ENCODE measurements at regions not wholly inside any gene's neighbourhood (a gene's known extent, or its start where the extent isn't known, plus 50 kb on each side); places are given as distances from the start of the nearest gene placed in this dataset.
A peak's percentile ranks its signal among the peaks of the same experiment; 100 is the strongest.
"Not testable (repeated sequence)": the region's sequence is repeated elsewhere in the genome, so short reads cannot be mapped to it uniquely, and the experiment has no call there.

- peak; percentile 37 to 48 for DNase-seq
These were observed 151.0 kb upstream of the SMLR1 start for GRCh38 chr6:130676077-130676772.

DNA sequence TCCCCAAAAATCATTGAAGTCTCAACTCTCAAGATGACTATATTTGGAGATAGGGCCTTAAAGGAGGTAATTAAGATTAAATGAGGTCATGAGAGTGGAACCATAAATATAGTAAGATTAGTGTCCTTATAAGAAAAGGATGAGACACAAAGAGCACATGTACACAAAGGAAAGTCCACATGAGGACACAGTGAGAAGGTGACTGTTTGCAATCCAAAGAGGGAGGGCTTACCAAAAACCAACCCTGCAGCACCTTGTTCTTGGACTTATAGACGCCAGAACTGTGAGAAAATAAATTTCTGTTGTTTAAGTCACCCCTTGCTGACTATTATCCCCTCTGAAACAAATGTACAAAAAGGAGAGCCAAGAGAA, 150.4 kb upstream of the SMLR1 start:
- DNase-seq = no peak

GRCh38 chr6:130677312-130677711, 149.9 kb upstream of the SMLR1 start:
- no peak for DNase-seq

GRCh38 chr6:130677766-130678165, 149.4 kb upstream of the SMLR1 start:
- no peak for DNase-seq

DNA sequence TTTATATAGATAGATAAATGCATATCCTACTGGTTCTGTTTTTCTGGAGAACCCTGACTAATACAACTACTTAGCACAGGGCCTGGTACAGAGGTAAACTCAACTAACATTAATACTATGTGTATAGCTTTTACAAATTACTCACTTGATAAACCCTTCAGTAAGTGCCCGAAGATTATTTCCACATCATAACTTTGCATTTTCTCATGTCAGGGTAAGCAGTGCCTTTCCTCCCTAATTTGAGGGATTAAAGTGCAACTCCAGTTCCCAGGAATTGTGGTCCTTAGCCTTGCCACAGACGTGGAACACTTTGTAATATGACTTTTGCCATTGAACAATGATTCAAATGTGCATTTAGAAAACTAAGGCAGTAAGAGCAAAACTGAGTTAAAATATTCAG, 147.5 kb upstream of the SMLR1 start:
- DNase-seq = no peak

GRCh38 chr6:130680116-130680515, 147.1 kb upstream of the SMLR1 start:
- DNase-seq = no peak

DNA sequence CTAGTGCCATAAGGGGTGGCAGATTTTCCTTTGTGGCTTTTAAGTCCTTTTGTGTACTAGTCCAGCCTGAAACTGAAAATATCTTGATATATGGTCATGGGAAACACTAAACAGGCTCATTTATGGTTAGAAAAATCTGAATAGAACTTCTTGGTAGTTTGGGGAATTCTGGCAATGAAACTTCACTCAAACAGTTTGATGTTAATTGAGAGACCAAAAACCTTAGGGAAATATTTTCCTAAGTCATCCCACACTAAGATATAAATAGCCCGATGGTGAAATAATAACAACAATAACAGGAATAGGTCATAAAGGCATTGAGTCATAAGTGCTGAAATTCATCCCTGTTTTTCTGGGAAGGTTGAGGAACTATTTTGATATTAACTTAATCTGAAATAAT, 146.2 kb upstream of the SMLR1 start:
- DNase-seq = no peak

GRCh38 chr6:130682066-130682465, 145.1 kb upstream of the SMLR1 start:
- DNase-seq = no peak

- DNase-seq = no peak
These were observed 143.3 kb upstream of the SMLR1 start for GRCh38 chr6:130683761-130684517.

DNA sequence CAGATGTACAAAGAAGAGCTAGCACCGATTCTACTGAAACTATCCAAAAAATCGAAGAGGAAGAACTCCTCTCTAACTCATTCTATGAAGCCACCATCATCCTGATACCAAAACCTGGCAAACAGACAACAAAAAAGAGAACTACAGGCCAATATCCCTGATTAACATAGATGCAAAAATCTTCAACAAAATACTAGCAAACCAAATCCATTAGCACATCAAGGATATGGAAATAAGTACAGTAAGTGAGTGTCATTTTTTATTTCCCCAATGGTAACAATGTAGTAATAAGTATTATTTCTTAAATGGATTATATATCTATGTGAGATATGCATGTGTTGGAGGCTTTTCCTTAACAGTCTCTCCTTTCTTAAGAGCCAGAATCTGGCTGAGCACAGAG, 134.5 kb upstream of the SMLR1 start:
- DNase-seq = no peak

GRCh38 chr6:130693944-130694343, 133.3 kb upstream of the SMLR1 start:
- no peak for DNase-seq

DNA sequence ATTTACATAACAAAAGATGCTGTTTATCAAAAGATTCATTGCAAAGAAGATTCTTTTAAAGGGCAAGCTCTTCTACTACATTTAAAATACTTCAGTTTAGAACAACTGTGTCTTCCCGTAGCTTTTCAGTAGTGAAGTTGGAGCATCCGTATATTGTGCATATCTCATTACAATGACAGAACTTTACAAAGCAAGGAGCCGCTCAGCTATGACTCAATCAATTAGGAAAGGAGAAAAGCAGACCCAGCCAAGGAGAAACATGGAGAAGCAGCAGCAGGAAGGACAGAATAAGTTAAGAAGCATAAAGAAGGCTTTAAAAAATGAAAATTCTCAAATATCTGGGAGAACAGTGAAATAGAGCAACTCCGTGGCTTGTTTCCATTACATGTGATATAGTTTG, 132.6 kb upstream of the SMLR1 start:
- no peak for DNase-seq

- DNase-seq = no peak
These were observed 130.4 kb upstream of the SMLR1 start for GRCh38 chr6:130696806-130697205.

DNA sequence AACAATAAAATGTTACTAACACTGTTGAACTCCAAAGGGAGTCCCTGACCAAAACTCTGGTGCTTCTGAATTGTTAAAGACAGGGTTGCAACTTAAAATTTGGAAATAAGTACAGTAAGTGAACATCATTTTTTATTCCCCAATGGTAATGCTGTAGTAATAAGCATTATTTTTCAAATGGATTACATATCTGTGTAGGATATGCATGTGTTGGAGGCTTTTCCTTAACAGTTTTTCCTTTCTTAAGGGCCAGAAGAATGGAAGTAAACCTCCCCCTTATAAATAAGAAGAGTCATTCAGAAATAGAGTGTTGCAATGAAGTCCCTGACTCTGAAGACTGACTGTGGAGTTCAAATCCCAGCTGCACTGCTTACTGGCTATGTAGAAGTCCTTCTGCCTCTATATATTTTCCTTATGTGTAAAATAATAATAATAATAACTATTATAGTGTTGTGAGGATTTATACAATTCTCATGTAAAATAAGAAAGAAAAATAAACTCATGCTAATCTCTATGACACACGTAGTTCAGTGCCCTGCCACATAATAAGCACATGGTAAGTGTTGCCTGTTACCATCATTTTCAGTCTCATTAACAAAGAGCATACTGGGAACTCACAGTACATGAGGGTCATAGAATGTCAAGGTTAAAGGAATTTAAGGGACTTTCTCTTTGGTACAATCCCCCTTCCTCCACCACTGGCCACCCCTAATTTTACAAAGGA, 129.8 kb upstream of the SMLR1 start:
- peak in 1 of 2 experiments; percentile 20 for DNase-seq

DNA sequence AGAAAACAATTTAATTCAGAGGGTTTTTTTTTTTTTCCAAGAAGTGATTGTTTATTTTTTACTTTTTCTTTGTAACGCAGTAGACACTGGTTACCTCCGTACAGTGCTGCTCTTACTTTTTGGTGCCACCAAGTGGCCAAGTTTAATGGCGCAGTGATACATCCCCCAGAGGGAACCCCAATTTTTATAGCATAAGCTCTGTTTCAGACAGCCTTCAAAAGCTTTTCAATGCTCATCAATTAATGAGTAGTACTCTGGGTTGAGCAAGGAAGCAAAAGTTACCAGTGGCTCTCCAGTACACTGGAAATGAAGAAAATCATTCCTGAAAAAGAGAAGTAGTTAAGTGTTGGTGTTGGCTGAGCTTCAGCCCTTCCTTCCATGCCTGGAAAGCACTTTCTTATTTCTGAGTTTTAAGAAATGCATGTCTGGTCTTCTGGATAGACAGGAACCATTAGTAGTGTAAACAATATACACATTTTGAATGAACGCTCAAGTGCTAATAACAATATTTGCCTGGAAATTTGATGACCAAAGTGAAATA, 129.1 kb upstream of the SMLR1 start:
- DNase-seq = peak; percentile 20 to 39

GRCh38 chr6:130699742-130700141, 127.5 kb upstream of the SMLR1 start:
- no peak for DNase-seq

- no peak for DNase-seq
These were observed 126.8 kb upstream of the SMLR1 start for GRCh38 chr6:130700397-130700796.

DNA sequence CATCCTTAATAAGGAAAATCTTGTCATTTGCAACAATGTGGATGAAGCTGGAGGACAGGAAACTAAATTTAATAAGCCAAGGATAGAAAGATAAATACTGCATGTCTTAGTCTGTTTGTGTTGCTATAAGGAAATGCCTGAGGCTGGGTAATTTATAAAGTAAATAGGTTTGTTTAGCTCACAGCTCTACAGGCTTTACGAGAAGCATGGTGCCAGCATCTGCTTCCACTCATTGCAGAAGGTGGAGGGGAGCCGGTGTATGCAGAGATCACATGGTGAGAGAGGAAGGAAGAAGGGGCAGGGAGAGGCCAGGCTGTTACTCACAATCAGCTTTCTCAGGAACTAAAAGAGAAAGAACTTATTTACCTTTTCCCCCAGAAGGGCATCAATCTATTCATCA, 118.9 kb upstream of the SMLR1 start:
- DNase-seq = no peak

DNA sequence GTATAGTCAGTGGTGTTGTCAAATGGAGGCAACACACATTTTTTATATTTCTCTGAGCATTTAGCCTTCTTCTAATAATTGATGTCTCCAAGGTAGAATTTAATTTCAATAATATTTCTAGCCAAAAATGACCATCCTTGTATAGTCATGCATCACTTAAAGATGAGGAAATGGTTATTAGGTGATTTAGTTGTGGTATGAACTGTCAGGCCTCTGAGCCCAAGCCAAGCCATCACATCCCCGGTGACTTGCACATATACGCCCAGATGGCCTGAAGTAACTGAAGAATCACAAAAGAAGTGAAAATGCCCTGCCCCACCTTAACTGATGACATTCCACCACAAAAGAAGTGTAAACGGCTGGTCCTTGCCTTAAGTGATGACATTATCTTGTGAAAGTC, 115.6 kb upstream of the SMLR1 start:
- not testable (repeated sequence) for DNase-seq

DNA sequence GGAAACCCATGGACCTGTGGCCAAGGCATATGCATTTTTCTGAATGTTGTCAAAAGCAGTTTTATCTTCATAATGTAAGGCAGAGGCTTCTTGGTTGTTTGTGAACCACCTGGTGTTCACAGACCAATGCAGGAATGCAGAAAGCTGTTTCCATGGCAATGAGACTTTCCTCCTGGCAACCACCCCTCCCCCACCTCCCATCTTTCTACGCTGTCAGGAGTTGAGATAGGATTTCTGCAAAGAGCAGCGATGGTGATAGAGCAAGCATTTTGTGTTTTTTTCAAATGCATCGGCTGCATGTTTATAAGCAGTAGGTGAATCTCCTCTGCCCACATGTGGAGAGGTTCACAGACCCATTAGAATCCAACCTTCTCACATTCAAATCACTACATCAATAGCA, 114.1 kb upstream of the SMLR1 start:
- no peak for DNase-seq

DNA sequence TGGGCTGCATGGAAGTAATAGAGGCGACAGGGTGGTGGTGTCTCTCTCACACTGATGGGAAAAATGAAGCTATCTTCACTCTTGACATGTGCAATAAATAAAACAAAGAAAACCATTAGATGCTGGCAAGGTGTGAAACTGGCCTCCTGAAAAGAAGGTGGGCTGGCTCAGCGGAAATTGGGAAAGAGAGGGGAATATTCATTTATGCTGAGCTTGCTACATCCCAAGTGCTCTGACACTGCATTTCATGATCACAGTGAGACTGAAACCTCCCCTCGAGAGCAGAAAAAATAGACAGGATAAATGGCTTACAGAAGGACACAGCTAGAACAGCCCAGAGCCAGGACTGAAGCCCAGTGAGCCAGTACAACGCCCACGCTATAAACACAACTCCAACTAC, 112.1 kb upstream of the SMLR1 start:
- DNase-seq = no peak

- DNase-seq = no peak
These were observed 110.7 kb upstream of the SMLR1 start for GRCh38 chr6:130716466-130716865.

DNA sequence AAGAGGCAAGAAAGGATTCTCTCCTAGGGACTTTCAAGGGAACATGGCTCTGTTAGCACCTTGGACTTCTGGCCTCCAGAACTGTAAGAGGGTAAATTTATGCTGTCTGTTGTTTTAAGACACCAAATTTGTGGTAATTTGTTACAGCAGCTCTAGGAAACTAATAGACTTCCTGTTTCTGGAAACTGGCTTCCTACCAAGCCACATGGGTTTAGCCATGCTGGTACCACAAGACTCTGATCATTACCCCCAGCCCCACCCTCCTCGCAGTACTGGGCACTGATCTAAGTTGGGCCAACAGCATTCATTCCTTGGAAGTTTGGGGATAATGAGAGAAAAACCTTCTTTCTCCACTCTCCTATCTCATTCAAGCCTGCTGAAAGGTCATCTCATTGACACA, 109.5 kb upstream of the SMLR1 start:
- DNase-seq = no peak

Data from SHP77 (cell line).